Sigmoid colon (tissue), 6 donors: ENCODE measurements at regions not wholly inside any gene's neighbourhood (a gene's known extent, or its start where the extent isn't known, plus 50 kb on each side); places are given as distances from the start of the nearest gene placed in this dataset.

Experiments used
- DNase-seq: peaks from one replicate; pipeline ENCODE4 v3.0.0-alpha.2; 2019
- H3K27ac ChIP-seq, 4 donors: fragments of 200-600 bp; sonication (generic); one replicate each; pipeline ENCODE4 v1.5.1; 2016 to 2019; ENCODE audit warnings: mild to moderate bottlenecking in 1 of 4
- H3K27me3 ChIP-seq, 3 donors: fragments of 200-600 bp; sonication (generic); one replicate each; pipeline ENCODE4 v1.5.1; 2019; ENCODE audit warnings: mild to moderate bottlenecking in 1 of 3
- H3K36me3 ChIP-seq, 4 donors: fragments of 200-600 bp; sonication (generic); one replicate each; pipeline ENCODE4 v1.5.1; 2016 to 2019
- H3K4me1 ChIP-seq, 4 donors: fragments of 200-600 bp; sonication (generic); one replicate each; pipeline ENCODE4 v1.5.1; 2017 to 2019
- H3K4me3 ChIP-seq, 4 donors: fragments of 200-600 bp; sonication (generic); one replicate each; pipeline ENCODE4 v1.5.1; 2017 to 2019; ENCODE audit warnings: mild to moderate bottlenecking in 2 of 4, moderate library complexity in 1 of 4
- H3K9me3 ChIP-seq, 4 donors: fragments of 200-600 bp in 3 of 4; sonication (generic) in 3 of 4; one replicate each; pipeline versions ENCODE4 v1.5.1 to v1.6.1; 2013 to 2019
- CTCF ChIP-seq, 4 experiments: fragments of 450-650 bp in 3 of 4; fragments of 200-600 bp in 1 of 4; IDR thresholded peaks; one replicate each; pipeline ENCODE4 v1.5.1; 2016 to 2019; ENCODE audit warnings: antibody characterized with exemption in 4 of 4, mild to moderate bottlenecking in 3 of 4, moderate library complexity in 2 of 4
- EP300 ChIP-seq, 4 donors: sonication (generic); formaldehyde crosslinking; IDR thresholded peaks; one replicate each; pipeline ENCODE4 v1.6.1; 2017; ENCODE audit warnings: antibody characterized with exemption in 4 of 4
- POLR2A ChIP-seq, 2 donors: fragments of 450-650 bp; IDR thresholded peaks; one replicate each; pipeline ENCODE4 v1.6.1; 2016; ENCODE audit warnings: antibody characterized with exemption in 2 of 2, mild to moderate bottlenecking in 2 of 2, moderate library complexity in 2 of 2
- POLR2AphosphoS5 ChIP-seq, 4 donors: sonication (generic); formaldehyde crosslinking; IDR thresholded peaks; one replicate each; pipeline ENCODE4 v1.6.1; 2017; ENCODE audit warnings: antibody characterized with exemption in 4 of 4
- WGBS, 2 donors: extraction: QIAGEN DNeasy Blood & Tissue Kit; methylation state at CpG; one replicate each; pipeline ENCODE4 v1.1.7; 2013; 5-methylcytosine and 5-hydroxymethylcytosine counted together
- intact Hi-C: fragments of 100-400 bp; cut with DNase I; formaldehyde crosslinking; loops from one replicate; pipeline ENCODE4 v1.15.1; 2023
- donor health status: healthy with polysubstance abuse.
- donor health status: healthy.

- H3K9me3 ChIP-seq = no peaks in the 10 kb centered on the region
- peaks cover 0 to 31% (median 3%) of the 10 kb centered on the region in 3 donors for H3K27me3 ChIP-seq
- no peak overlapping the region for H3K27ac ChIP-seq
- TF ChIP-seq EP300 (IDR thresholded peaks at IDR 0.05) = no peak
- no peak for TF ChIP-seq POLR2AphosphoS5 (IDR thresholded peaks at IDR 0.05)
- no peak for TF ChIP-seq CTCF (IDR thresholded peaks at IDR 0.05)
- no peak for TF ChIP-seq POLR2A (IDR thresholded peaks at IDR 0.05)
- no peaks in the 10 kb centered on the region for H3K4me1 ChIP-seq
- no peak overlapping the region for H3K4me3 ChIP-seq
- no peak for DNase-seq
- intact Hi-C loops = no loop called here
- 55 to 76% methylated on average over 8 of the region's 8 CpGs for WGBS, 2 donors
- H3K36me3 ChIP-seq = no peaks in the 10 kb centered on the region
Observed at GRCh38 chr16:73542885-73543284, 495.0 kb upstream of the ZFHX3 start.

GRCh38 chr16:73537921-73538320 is 490.0 kb upstream of the ZFHX3 start:
- H3K9me3 ChIP-seq = no peaks in the 10 kb centered on the region
- no peaks in the 10 kb centered on the region for H3K4me1 ChIP-seq
- DNase-seq = no peak
- H3K4me3 ChIP-seq = no peak overlapping the region
- TF ChIP-seq POLR2AphosphoS5 (IDR thresholded peaks at IDR 0.05) (no peak), EP300 (IDR thresholded peaks at IDR 0.05) (no peak), POLR2A (IDR thresholded peaks at IDR 0.05) (no peak)
- intact Hi-C loops = no loop called here
- H3K36me3 ChIP-seq = no peaks in the 10 kb centered on the region
- WGBS, 2 donors = 96 to 97% methylated on average over 3 of the region's 3 CpGs
- H3K27me3 ChIP-seq = no peaks in the 10 kb centered on the region
- H3K27ac ChIP-seq = no peak overlapping the region

GRCh38 chr16:73536931-73537330 is 489.0 kb upstream of the ZFHX3 start:
- no peak for DNase-seq
- no peak for TF ChIP-seq POLR2AphosphoS5 (IDR thresholded peaks at IDR 0.05)
- TF ChIP-seq CTCF (IDR thresholded peaks at IDR 0.05) = no peak
- TF ChIP-seq POLR2A (IDR thresholded peaks at IDR 0.05) = no peak
- no peak for TF ChIP-seq EP300 (IDR thresholded peaks at IDR 0.05)
- Histone ChIP-seq H3K4me1 (no peaks in the 10 kb centered on the region), H3K27me3 (no peaks in the 10 kb centered on the region), H3K9me3 (no peaks in the 10 kb centered on the region), H3K36me3 (no peaks in the 10 kb centered on the region), H3K27ac (no peak overlapping the region), H3K4me3 (no peak overlapping the region)
- intact Hi-C loops = no loop called here
- WGBS, 2 donors = 90 to 92% methylated on average over 3 of the region's 3 CpGs

- Histone ChIP-seq H3K36me3 (no peaks in the 10 kb centered on the region), H3K27ac (no peak overlapping the region), H3K4me3 (no peak overlapping the region), H3K9me3 (no peaks in the 10 kb centered on the region), H3K27me3 (no peaks in the 10 kb centered on the region), H3K4me1 (peaks cover 0 to 5% (median 0%) of the 10 kb centered on the region in 4 donors)
- WGBS, 2 donors = 62 to 66% methylated on average over 3 of the region's 3 CpGs
- TF ChIP-seq POLR2A (IDR thresholded peaks at IDR 0.05) (no peak), POLR2AphosphoS5 (IDR thresholded peaks at IDR 0.05) (no peak), EP300 (IDR thresholded peaks at IDR 0.05) (no peak), CTCF (IDR thresholded peaks at IDR 0.05) (no peak)
- DNase-seq = no peak
- intact Hi-C loops = no loop called here
Observed at GRCh38 chr16:73531021-73531420, 483.1 kb upstream of the ZFHX3 start.

- no peaks in the 10 kb centered on the region for H3K36me3 ChIP-seq
- no peaks in the 10 kb centered on the region for H3K9me3 ChIP-seq
- peaks cover 0 to 5% (median 0%) of the 10 kb centered on the region in 4 donors for H3K4me1 ChIP-seq
- H3K27me3 ChIP-seq = no peaks in the 10 kb centered on the region
- intact Hi-C loops = no loop called here
- 13 to 43% methylated on average over 1 of the region's 1 CpG for WGBS, 2 donors
- DNase-seq = no peak
- TF ChIP-seq CTCF (IDR thresholded peaks at IDR 0.05) = no peak
- no peak for TF ChIP-seq EP300 (IDR thresholded peaks at IDR 0.05)
- TF ChIP-seq POLR2A (IDR thresholded peaks at IDR 0.05) = no peak
- TF ChIP-seq POLR2AphosphoS5 (IDR thresholded peaks at IDR 0.05) = no peak
- H3K4me3 ChIP-seq = no peak overlapping the region
- no peak overlapping the region for H3K27ac ChIP-seq
Observed at GRCh38 chr16:73530529-73530928, 482.6 kb upstream of the ZFHX3 start.
